ENCODE measurements at regions not wholly inside any gene's neighbourhood (a gene's known extent, or its start where the extent isn't known, plus 50 kb on each side); places are given as distances from the start of the nearest gene placed in this dataset.

- 77 to 90% methylated on average over 5 of the region's 5 CpGs for WGBS, 2 donors
- H3K27ac ChIP-seq (ENCODE audit: low read depth in 2 of 2, low read length in 1 of 2) = no peak overlapping the region
- no peaks in the 10 kb centered on the region for H3K4me1 ChIP-seq (ENCODE audit: control insufficient read depth in 2 of 2, insufficient read depth in 2 of 2, low read length in 1 of 2)
Measured at GRCh38 chr3:153072856-153073255, 89.2 kb upstream of the RAP2B start.

GRCh38 chr3:153073636-153074035, 88.4 kb upstream of the RAP2B start:
- no peaks in the 10 kb centered on the region for H3K36me3 ChIP-seq (ENCODE audit: control insufficient read depth in 2 of 2, insufficient read depth in 2 of 2, low read length in 1 of 2)
- no peak overlapping the region for H3K4me3 ChIP-seq (ENCODE audit: low read depth in 1 of 2, low read length in 2 of 2)
- WGBS, 2 donors = 73 to 79% methylated on average over 5 of the region's 5 CpGs
- no peaks in the 10 kb centered on the region for H3K9me3 ChIP-seq (ENCODE audit: control insufficient read depth in 2 of 2, insufficient read depth in 1 of 2, low read depth in 1 of 2, low read length in 1 of 2)
- no peaks in the 10 kb centered on the region for H3K27me3 ChIP-seq (ENCODE audit: control insufficient read depth in 1 of 2, insufficient read depth in 2 of 2, low read length in 2 of 2)
- no peaks in the 10 kb centered on the region for H3K4me1 ChIP-seq (ENCODE audit: control insufficient read depth in 2 of 2, insufficient read depth in 2 of 2, low read length in 1 of 2)
- H3K27ac ChIP-seq (ENCODE audit: low read depth in 2 of 2, low read length in 1 of 2) = no peak overlapping the region

More at GRCh38 chr3:153072856-153073255, 89.2 kb upstream of the RAP2B start:
- H3K27me3 ChIP-seq (ENCODE audit: control insufficient read depth in 1 of 2, insufficient read depth in 2 of 2, low read length in 2 of 2) = no peaks in the 10 kb centered on the region
- H3K36me3 ChIP-seq (ENCODE audit: control insufficient read depth in 2 of 2, insufficient read depth in 2 of 2, low read length in 1 of 2) = no peaks in the 10 kb centered on the region
- H3K9me3 ChIP-seq (ENCODE audit: control insufficient read depth in 2 of 2, insufficient read depth in 1 of 2, low read depth in 1 of 2, low read length in 1 of 2) = no peaks in the 10 kb centered on the region
- no peak overlapping the region for H3K4me3 ChIP-seq (ENCODE audit: low read depth in 1 of 2, low read length in 2 of 2)

DNA sequence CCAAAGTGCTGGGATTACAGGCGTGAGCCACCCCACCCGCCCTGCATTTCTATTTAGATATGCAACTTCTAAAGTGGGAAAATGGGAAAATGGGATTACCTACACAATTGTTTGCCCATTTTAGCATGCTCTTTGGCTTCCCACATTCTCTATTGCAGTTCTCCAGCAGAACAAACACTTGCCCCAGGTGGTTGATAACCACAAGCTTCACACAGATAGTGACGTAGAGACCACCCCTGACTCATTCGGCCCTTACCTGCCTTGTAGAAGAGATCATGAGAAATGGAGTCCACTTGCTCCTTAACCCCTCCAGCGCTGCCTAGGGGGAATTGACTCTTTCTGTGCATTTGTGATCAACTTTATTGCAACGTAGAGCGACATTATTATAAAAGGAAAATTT, 83.2 kb upstream of the RAP2B start:
- no peaks in the 10 kb centered on the region for H3K4me1 ChIP-seq (ENCODE audit: control insufficient read depth in 2 of 2, insufficient read depth in 2 of 2, low read length in 1 of 2)
- H3K27me3 ChIP-seq (ENCODE audit: control insufficient read depth in 1 of 2, insufficient read depth in 2 of 2, low read length in 2 of 2) = no peaks in the 10 kb centered on the region
- no peaks in the 10 kb centered on the region for H3K9me3 ChIP-seq (ENCODE audit: control insufficient read depth in 2 of 2, insufficient read depth in 1 of 2, low read depth in 1 of 2, low read length in 1 of 2)
- H3K36me3 ChIP-seq (ENCODE audit: control insufficient read depth in 2 of 2, insufficient read depth in 2 of 2, low read length in 1 of 2) = no peaks in the 10 kb centered on the region
- no peak overlapping the region for H3K4me3 ChIP-seq (ENCODE audit: low read depth in 1 of 2, low read length in 2 of 2)
- H3K27ac ChIP-seq (ENCODE audit: low read depth in 2 of 2, low read length in 1 of 2) = no peak overlapping the region
- 78 to 90% methylated on average over 7 of the region's 7 CpGs for WGBS, 2 donors

- Histone ChIP-seq H3K27ac (ENCODE audit: low read depth in 2 of 2, low read length in 1 of 2) (no peak overlapping the region), H3K9me3 (ENCODE audit: control insufficient read depth in 2 of 2, insufficient read depth in 1 of 2, low read depth in 1 of 2, low read length in 1 of 2) (no peaks in the 10 kb centered on the region), H3K36me3 (ENCODE audit: control insufficient read depth in 2 of 2, insufficient read depth in 2 of 2, low read length in 1 of 2) (no peaks in the 10 kb centered on the region), H3K27me3 (ENCODE audit: control insufficient read depth in 1 of 2, insufficient read depth in 2 of 2, low read length in 2 of 2) (no peaks in the 10 kb centered on the region), H3K4me1 (ENCODE audit: control insufficient read depth in 2 of 2, insufficient read depth in 2 of 2, low read length in 1 of 2) (no peaks in the 10 kb centered on the region), H3K4me3 (ENCODE audit: low read depth in 1 of 2, low read length in 2 of 2) (no peak overlapping the region)
Measured at GRCh38 chr3:153079386-153079785, 82.6 kb upstream of the RAP2B start.

GRCh38 chr3:153080778-153081240, 81.2 kb upstream of the RAP2B start:
- 78 to 82% methylated on average over 3 of the region's 3 CpGs for WGBS, 2 donors
- no peak overlapping the region for H3K27ac ChIP-seq (ENCODE audit: low read depth in 2 of 2, low read length in 1 of 2)

DNA sequence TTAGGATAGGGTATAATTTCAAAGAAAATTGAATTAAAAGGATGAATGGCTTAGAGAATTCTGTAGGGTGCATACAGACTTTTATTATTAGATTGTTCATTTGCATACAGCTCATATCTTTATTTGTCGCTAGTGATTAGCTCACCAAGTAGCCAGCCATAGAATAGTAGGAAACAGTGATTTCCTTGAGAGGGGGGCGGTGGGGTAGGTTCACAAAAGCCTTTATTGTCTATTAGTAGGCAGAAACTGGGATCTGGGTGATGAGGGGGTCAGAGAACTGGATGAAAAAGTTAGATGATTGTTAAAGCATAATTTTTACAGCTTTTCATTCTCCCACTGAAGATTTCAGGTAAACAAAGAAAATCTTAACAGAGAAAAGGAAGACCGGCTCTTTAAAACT, 77.6 kb upstream of the RAP2B start:
- H3K4me3 ChIP-seq (ENCODE audit: low read depth in 1 of 2, low read length in 2 of 2) = no peak overlapping the region
- WGBS, 2 donors = 87 to 90% methylated on average over 3 of the region's 3 CpGs
- no peak overlapping the region for H3K27ac ChIP-seq (ENCODE audit: low read depth in 2 of 2, low read length in 1 of 2)
- no peaks in the 10 kb centered on the region for H3K4me1 ChIP-seq (ENCODE audit: control insufficient read depth in 2 of 2, insufficient read depth in 2 of 2, low read length in 1 of 2)
- no peaks in the 10 kb centered on the region for H3K36me3 ChIP-seq (ENCODE audit: control insufficient read depth in 2 of 2, insufficient read depth in 2 of 2, low read length in 1 of 2)
- H3K9me3 ChIP-seq (ENCODE audit: control insufficient read depth in 2 of 2, insufficient read depth in 1 of 2, low read depth in 1 of 2, low read length in 1 of 2) = no peaks in the 10 kb centered on the region
- no peaks in the 10 kb centered on the region for H3K27me3 ChIP-seq (ENCODE audit: control insufficient read depth in 1 of 2, insufficient read depth in 2 of 2, low read length in 2 of 2)

More at GRCh38 chr3:153080778-153081240, 81.2 kb upstream of the RAP2B start:
- Histone ChIP-seq H3K27me3 (ENCODE audit: control insufficient read depth in 1 of 2, insufficient read depth in 2 of 2, low read length in 2 of 2) (no peaks in the 10 kb centered on the region), H3K4me1 (ENCODE audit: control insufficient read depth in 2 of 2, insufficient read depth in 2 of 2, low read length in 1 of 2) (no peaks in the 10 kb centered on the region), H3K9me3 (ENCODE audit: control insufficient read depth in 2 of 2, insufficient read depth in 1 of 2, low read depth in 1 of 2, low read length in 1 of 2) (no peaks in the 10 kb centered on the region), H3K36me3 (ENCODE audit: control insufficient read depth in 2 of 2, insufficient read depth in 2 of 2, low read length in 1 of 2) (no peaks in the 10 kb centered on the region), H3K4me3 (ENCODE audit: low read depth in 1 of 2, low read length in 2 of 2) (no peak overlapping the region)

GRCh38 chr3:153087595-153088566, 74.1 kb upstream of the RAP2B start:
- no peaks in the 10 kb centered on the region for H3K36me3 ChIP-seq (ENCODE audit: control insufficient read depth in 2 of 2, insufficient read depth in 2 of 2, low read length in 1 of 2)
- no peaks in the 10 kb centered on the region for H3K27me3 ChIP-seq (ENCODE audit: control insufficient read depth in 1 of 2, insufficient read depth in 2 of 2, low read length in 2 of 2)
- H3K4me1 ChIP-seq (ENCODE audit: control insufficient read depth in 2 of 2, insufficient read depth in 2 of 2, low read length in 1 of 2) = no peaks in the 10 kb centered on the region
- H3K9me3 ChIP-seq (ENCODE audit: control insufficient read depth in 2 of 2, insufficient read depth in 1 of 2, low read depth in 1 of 2, low read length in 1 of 2) = no peaks in the 10 kb centered on the region
- no peak overlapping the region for H3K4me3 ChIP-seq (ENCODE audit: low read depth in 1 of 2, low read length in 2 of 2)
- WGBS, 2 donors = 67 to 77% methylated on average over 7 of the region's 7 CpGs
- H3K27ac ChIP-seq (ENCODE audit: low read depth in 2 of 2, low read length in 1 of 2) = no peak overlapping the region

DNA sequence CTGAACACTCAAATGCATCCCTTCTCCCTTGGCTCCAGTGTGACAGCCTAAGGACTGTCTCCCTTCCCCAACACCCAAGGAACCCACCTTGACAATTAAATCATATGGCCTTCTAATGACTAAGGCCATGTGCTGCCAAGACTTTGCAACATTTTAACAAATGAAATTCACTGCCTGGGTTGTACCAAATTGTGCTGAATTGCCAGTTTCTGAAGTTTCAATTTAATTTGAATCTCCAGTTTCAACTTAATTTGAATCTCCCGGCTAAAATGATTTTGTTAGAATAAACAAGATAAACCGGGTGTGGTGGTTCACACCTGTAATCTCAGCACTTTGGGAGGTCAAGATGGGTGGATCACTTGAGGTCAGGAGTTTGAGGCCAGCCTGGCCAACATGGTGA, 72.4 kb upstream of the RAP2B start:
- no peaks in the 10 kb centered on the region for H3K36me3 ChIP-seq (ENCODE audit: control insufficient read depth in 2 of 2, insufficient read depth in 2 of 2, low read length in 1 of 2)
- H3K4me3 ChIP-seq (ENCODE audit: low read depth in 1 of 2, low read length in 2 of 2) = no peak overlapping the region
- H3K27ac ChIP-seq (ENCODE audit: low read depth in 2 of 2, low read length in 1 of 2) = no peak overlapping the region
- no peaks in the 10 kb centered on the region for H3K27me3 ChIP-seq (ENCODE audit: control insufficient read depth in 1 of 2, insufficient read depth in 2 of 2, low read length in 2 of 2)
- 90 to 91% methylated on average over 2 of the region's 2 CpGs for WGBS, 2 donors
- no peaks in the 10 kb centered on the region for H3K9me3 ChIP-seq (ENCODE audit: control insufficient read depth in 2 of 2, insufficient read depth in 1 of 2, low read depth in 1 of 2, low read length in 1 of 2)
- H3K4me1 ChIP-seq (ENCODE audit: control insufficient read depth in 2 of 2, insufficient read depth in 2 of 2, low read length in 1 of 2) = no peaks in the 10 kb centered on the region

- no peak overlapping the region for H3K4me3 ChIP-seq (ENCODE audit: low read depth in 1 of 2, low read length in 2 of 2)
- 55 to 87% methylated on average over 1 of the region's 1 CpG for WGBS, 2 donors
- H3K9me3 ChIP-seq (ENCODE audit: control insufficient read depth in 2 of 2, insufficient read depth in 1 of 2, low read depth in 1 of 2, low read length in 1 of 2) = no peaks in the 10 kb centered on the region
- H3K27ac ChIP-seq (ENCODE audit: low read depth in 2 of 2, low read length in 1 of 2) = no peak overlapping the region
- no peaks in the 10 kb centered on the region for H3K27me3 ChIP-seq (ENCODE audit: control insufficient read depth in 1 of 2, insufficient read depth in 2 of 2, low read length in 2 of 2)
- H3K36me3 ChIP-seq (ENCODE audit: control insufficient read depth in 2 of 2, insufficient read depth in 2 of 2, low read length in 1 of 2) = no peaks in the 10 kb centered on the region
- no peaks in the 10 kb centered on the region for H3K4me1 ChIP-seq (ENCODE audit: control insufficient read depth in 2 of 2, insufficient read depth in 2 of 2, low read length in 1 of 2)
Measured at GRCh38 chr3:153090973-153091372, 71.1 kb upstream of the RAP2B start.

GRCh38 chr3:153093629-153094028, 68.4 kb upstream of the RAP2B start:
- Histone ChIP-seq H3K4me1 (ENCODE audit: control insufficient read depth in 2 of 2, insufficient read depth in 2 of 2, low read length in 1 of 2) (no peaks in the 10 kb centered on the region), H3K27ac (ENCODE audit: low read depth in 2 of 2, low read length in 1 of 2) (no peak overlapping the region), H3K27me3 (ENCODE audit: control insufficient read depth in 1 of 2, insufficient read depth in 2 of 2, low read length in 2 of 2) (no peaks in the 10 kb centered on the region), H3K4me3 (ENCODE audit: low read depth in 1 of 2, low read length in 2 of 2) (no peak overlapping the region), H3K9me3 (ENCODE audit: control insufficient read depth in 2 of 2, insufficient read depth in 1 of 2, low read depth in 1 of 2, low read length in 1 of 2) (no peaks in the 10 kb centered on the region), H3K36me3 (ENCODE audit: control insufficient read depth in 2 of 2, insufficient read depth in 2 of 2, low read length in 1 of 2) (no peaks in the 10 kb centered on the region)
